ENCODE measurements at regions not wholly inside any gene's neighbourhood (a gene's known extent, or its start where the extent isn't known, plus 50 kb on each side); places are given as distances from the start of the nearest gene placed in this dataset.
"Not testable (repeated sequence)": the region's sequence is repeated elsewhere in the genome, so short reads cannot be mapped to it uniquely, and the experiment has no call there.

DNA sequence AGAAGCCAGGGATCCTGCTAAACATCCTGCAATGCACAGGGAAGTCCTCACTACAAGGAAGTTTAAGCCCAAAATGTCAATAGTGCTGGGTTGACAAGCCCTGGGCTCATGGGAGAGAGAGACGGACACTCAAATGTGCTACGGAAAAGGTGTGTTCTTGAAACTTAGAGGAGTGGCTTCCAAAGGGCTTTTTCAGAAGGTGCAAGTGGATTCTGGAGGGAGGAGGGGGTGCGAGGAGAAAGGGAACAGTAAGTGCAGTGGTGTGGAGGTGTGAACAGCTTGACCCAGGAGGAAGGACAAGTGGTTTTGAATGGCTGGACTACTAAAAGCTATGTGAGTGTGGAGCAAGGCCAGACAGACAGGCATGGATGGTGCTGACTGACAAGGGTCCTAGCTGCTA is 50.4 kb upstream of the CECR2 start:
- Histone ChIP-seq H3K9me3 (ENCODE audit: control insufficient read depth, insufficient read depth, low read depth, low read length) (no peaks in the 10 kb centered on the region), H3K36me3 (ENCODE audit: control insufficient read depth, insufficient read depth, low read length) (no peaks in the 10 kb centered on the region), H3K4me3 (ENCODE audit: low read depth, low read length) (no peak overlapping the region)

GRCh38 chr22:17315310-17315709 is 54.0 kb upstream of the CECR2 start:
- no peak overlapping the region for H3K9ac ChIP-seq (ENCODE audit: low read length)
- H3K27me3 ChIP-seq (ENCODE audit: control insufficient read depth, insufficient read depth, low read length) = no peaks in the 10 kb centered on the region
- H3K4me3 ChIP-seq (ENCODE audit: low read depth, low read length) = no peak overlapping the region
- no peaks in the 10 kb centered on the region for H3K36me3 ChIP-seq (ENCODE audit: control insufficient read depth, insufficient read depth, low read length)
- no peak overlapping the region for H3K27ac ChIP-seq (ENCODE audit: low read depth, low read length)
- peaks cover 17% of the 10 kb centered on the region for H3K4me1 ChIP-seq (ENCODE audit: control insufficient read depth, insufficient read depth, low read length)
- H3K9me3 ChIP-seq (ENCODE audit: control insufficient read depth, insufficient read depth, low read depth, low read length) = no peaks in the 10 kb centered on the region

More for the DNA sequence above, 50.4 kb upstream of the CECR2 start:
- Histone ChIP-seq H3K27me3 (ENCODE audit: control insufficient read depth, insufficient read depth, low read length) (no peaks in the 10 kb centered on the region), H3K27ac (ENCODE audit: low read depth, low read length) (no peak overlapping the region), H3K9ac (ENCODE audit: low read length) (no peak overlapping the region), H3K4me1 (ENCODE audit: control insufficient read depth, insufficient read depth, low read length) (peaks cover 15% of the 10 kb centered on the region)

GRCh38 chr22:17314487-17314886 is 54.8 kb upstream of the CECR2 start:
- Histone ChIP-seq H3K27me3 (ENCODE audit: control insufficient read depth, insufficient read depth, low read length) (no peaks in the 10 kb centered on the region), H3K4me3 (ENCODE audit: low read depth, low read length) (no peak overlapping the region), H3K4me1 (ENCODE audit: control insufficient read depth, insufficient read depth, low read length) (peaks cover 11% of the 10 kb centered on the region), H3K27ac (ENCODE audit: low read depth, low read length) (no peak overlapping the region), H3K9me3 (ENCODE audit: control insufficient read depth, insufficient read depth, low read depth, low read length) (no peaks in the 10 kb centered on the region), H3K36me3 (ENCODE audit: control insufficient read depth, insufficient read depth, low read length) (no peaks in the 10 kb centered on the region), H3K9ac (ENCODE audit: low read length) (no peak overlapping the region)

GRCh38 chr22:17313626-17314025 is 55.6 kb upstream of the CECR2 start:
- Histone ChIP-seq H3K9ac (ENCODE audit: low read length) (no peak overlapping the region), H3K9me3 (ENCODE audit: control insufficient read depth, insufficient read depth, low read depth, low read length) (no peaks in the 10 kb centered on the region), H3K4me1 (ENCODE audit: control insufficient read depth, insufficient read depth, low read length) (peaks cover 8% of the 10 kb centered on the region; the same call in 1 of the 2 replicates), H3K4me3 (ENCODE audit: low read depth, low read length) (no peak overlapping the region), H3K27ac (ENCODE audit: low read depth, low read length) (no peak overlapping the region), H3K36me3 (ENCODE audit: control insufficient read depth, insufficient read depth, low read length) (no peaks in the 10 kb centered on the region), H3K27me3 (ENCODE audit: control insufficient read depth, insufficient read depth, low read length) (no peaks in the 10 kb centered on the region)

- no peaks in the 10 kb centered on the region for H3K36me3 ChIP-seq (ENCODE audit: control insufficient read depth, insufficient read depth, low read length)
- H3K4me3 ChIP-seq (ENCODE audit: low read depth, low read length) = no peak overlapping the region
- no peaks in the 10 kb centered on the region for H3K27me3 ChIP-seq (ENCODE audit: control insufficient read depth, insufficient read depth, low read length)
- H3K9ac ChIP-seq (ENCODE audit: low read length) = no peak overlapping the region
- H3K27ac ChIP-seq (ENCODE audit: low read depth, low read length) = no peak overlapping the region
- no peaks in the 10 kb centered on the region for H3K9me3 ChIP-seq (ENCODE audit: control insufficient read depth, insufficient read depth, low read depth, low read length)
- peaks cover 20% of the 10 kb centered on the region for H3K4me1 ChIP-seq (ENCODE audit: control insufficient read depth, insufficient read depth, low read length)
These were observed 61.7 kb upstream of the CECR2 start for GRCh38 chr22:17307566-17307965.

DNA sequence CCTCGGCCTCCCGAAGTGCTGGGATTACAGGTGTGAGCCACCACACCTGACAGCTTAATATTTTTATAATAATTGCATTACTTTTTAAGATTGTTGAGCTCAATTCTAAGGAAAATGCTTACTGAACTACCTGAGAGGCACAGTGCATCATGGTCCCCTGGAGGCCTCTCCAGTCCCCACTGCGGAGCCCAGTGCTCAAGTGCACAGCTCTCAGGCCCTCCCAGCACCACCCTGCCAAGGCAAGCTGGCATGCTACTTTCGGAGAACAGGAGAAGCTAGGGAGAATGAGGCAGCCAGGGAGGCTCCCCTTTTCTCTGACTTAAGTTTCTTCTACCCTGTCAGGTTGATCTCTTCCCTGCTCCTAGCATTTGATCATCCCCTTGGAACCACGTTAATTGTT is 64.2 kb upstream of the CECR2 start:
- Histone ChIP-seq H3K9ac (ENCODE audit: low read length) (no peak overlapping the region), H3K9me3 (ENCODE audit: control insufficient read depth, insufficient read depth, low read depth, low read length) (no peaks in the 10 kb centered on the region), H3K4me3 (ENCODE audit: low read depth, low read length) (no peak overlapping the region), H3K36me3 (ENCODE audit: control insufficient read depth, insufficient read depth, low read length) (no peaks in the 10 kb centered on the region), H3K4me1 (ENCODE audit: control insufficient read depth, insufficient read depth, low read length) (peaks cover 20% of the 10 kb centered on the region), H3K27ac (ENCODE audit: low read depth, low read length) (no peak overlapping the region), H3K27me3 (ENCODE audit: control insufficient read depth, insufficient read depth, low read length) (no peaks in the 10 kb centered on the region)

DNA sequence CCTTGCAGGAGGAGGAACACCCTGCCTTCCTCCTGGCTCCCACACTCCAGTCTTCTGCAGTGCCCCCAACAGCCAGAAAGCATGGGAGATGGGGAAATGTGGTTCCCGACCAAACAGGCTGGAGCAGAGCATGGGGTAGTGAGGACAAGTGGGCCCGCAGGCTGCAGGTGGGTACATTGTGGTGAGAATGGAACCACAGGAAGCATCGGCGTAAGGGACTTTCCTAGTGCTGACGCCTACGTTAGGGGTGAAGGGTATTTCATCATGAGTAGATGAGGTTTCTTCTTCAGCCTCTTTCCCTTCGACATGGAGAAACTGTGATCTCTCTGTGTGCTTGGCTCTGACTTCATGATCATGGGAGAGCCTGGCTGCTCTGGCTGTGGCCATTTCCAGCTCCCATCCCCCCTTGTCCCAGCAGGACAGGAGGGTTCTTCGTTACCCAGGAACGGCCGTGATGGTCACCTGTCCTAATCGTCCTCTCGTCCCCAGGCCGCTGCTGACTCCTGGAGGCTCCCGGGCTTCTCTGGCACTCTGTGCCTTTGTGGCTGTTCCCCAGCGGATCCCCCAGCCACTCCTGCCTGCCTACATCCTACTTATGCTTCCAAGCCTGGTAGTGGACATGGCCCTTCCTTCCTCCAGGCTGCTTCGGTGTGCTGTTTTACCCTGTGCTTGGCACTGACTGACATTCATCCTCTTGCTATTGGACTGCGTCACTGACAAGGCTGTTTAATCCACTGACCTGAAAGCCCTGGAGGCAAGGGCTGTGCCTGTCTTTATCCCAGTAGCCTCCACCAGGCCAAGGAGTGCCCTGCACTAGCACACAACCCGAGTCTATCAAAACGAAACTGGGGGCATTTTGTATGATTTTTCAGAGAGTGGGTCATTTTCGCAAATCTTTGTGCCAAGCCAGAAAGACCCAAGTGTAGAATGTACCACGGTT is 65.2 kb upstream of the CECR2 start:
- Histone ChIP-seq H3K27me3 (ENCODE audit: control insufficient read depth, insufficient read depth, low read length) (no peaks in the 10 kb centered on the region), H3K27ac (ENCODE audit: low read depth, low read length) (no peak overlapping the region), H3K36me3 (ENCODE audit: control insufficient read depth, insufficient read depth, low read length) (no peaks in the 10 kb centered on the region), H3K4me1 (ENCODE audit: control insufficient read depth, insufficient read depth, low read length) (peaks cover 20% of the 10 kb centered on the region), H3K9ac (ENCODE audit: low read length) (no peak overlapping the region), H3K9me3 (ENCODE audit: control insufficient read depth, insufficient read depth, low read depth, low read length) (peaks cover 9% of the 10 kb centered on the region), H3K4me3 (ENCODE audit: low read depth, low read length) (no peak overlapping the region)

- Histone ChIP-seq H3K36me3 (ENCODE audit: control insufficient read depth, insufficient read depth, low read length) (no peaks in the 10 kb centered on the region), H3K4me3 (ENCODE audit: low read depth, low read length) (no peak overlapping the region), H3K27ac (ENCODE audit: low read depth, low read length) (no peak overlapping the region), H3K27me3 (ENCODE audit: control insufficient read depth, insufficient read depth, low read length) (no peaks in the 10 kb centered on the region), H3K4me1 (ENCODE audit: control insufficient read depth, insufficient read depth, low read length) (peaks cover 20% of the 10 kb centered on the region), H3K9ac (ENCODE audit: low read length) (no peak overlapping the region), H3K9me3 (ENCODE audit: control insufficient read depth, insufficient read depth, low read depth, low read length) (peaks cover 11% of the 10 kb centered on the region)
These were observed 65.8 kb upstream of the CECR2 start for GRCh38 chr22:17303441-17303839.

DNA sequence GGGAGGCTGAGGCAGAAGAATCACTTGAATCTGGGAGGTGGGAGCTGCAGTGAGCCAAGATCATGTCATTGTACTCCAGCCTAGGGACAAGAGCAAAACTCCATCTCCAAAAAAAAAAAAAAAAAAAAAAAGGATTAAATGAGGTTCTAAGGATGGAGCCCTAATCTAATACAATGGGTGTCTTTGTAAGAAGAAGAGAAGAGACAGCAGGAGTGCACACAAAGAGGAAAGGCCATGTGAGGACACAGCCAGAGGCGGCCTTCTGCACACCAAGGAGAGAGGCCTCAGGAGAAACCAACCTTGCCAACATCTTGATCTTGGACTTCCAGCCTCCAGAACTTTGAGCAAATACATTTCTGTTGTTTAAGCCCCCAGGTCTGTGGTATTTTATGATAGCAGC is 66.6 kb upstream of the CECR2 start:
- no peaks in the 10 kb centered on the region for H3K36me3 ChIP-seq (ENCODE audit: control insufficient read depth, insufficient read depth, low read length)
- peaks cover 17% of the 10 kb centered on the region for H3K4me1 ChIP-seq (ENCODE audit: control insufficient read depth, insufficient read depth, low read length)
- no peak overlapping the region for H3K4me3 ChIP-seq (ENCODE audit: low read depth, low read length)
- H3K9ac ChIP-seq (ENCODE audit: low read length) = no peak overlapping the region
- no peak overlapping the region for H3K27ac ChIP-seq (ENCODE audit: low read depth, low read length)
- H3K9me3 ChIP-seq (ENCODE audit: control insufficient read depth, insufficient read depth, low read depth, low read length) = peaks cover 11% of the 10 kb centered on the region
- no peaks in the 10 kb centered on the region for H3K27me3 ChIP-seq (ENCODE audit: control insufficient read depth, insufficient read depth, low read length)

DNA sequence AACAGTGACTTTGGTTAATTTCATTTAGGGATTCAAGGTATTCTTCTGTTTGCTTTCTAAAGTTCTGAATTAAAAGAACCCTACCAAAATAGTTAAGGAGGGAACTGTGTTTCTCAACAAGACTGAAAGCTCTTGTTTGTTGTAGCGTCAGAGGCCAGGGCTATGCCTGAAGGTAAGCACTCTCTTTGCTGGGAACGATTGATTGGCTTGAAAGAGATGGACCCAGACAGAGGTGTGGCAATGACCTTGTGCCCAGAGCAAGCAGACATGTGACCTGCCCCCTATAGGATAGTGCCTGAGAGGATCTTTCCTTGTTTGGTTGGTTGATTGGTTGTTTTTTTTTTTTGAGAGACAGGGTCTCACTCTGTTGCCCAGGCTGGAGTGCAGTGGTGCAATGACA is 68.3 kb upstream of the CECR2 start:
- Histone ChIP-seq H3K36me3 (ENCODE audit: control insufficient read depth, insufficient read depth, low read length) (no peaks in the 10 kb centered on the region), H3K9ac (ENCODE audit: low read length) (no peak overlapping the region), H3K27ac (ENCODE audit: low read depth, low read length) (no peak overlapping the region), H3K9me3 (ENCODE audit: control insufficient read depth, insufficient read depth, low read depth, low read length) (peaks cover 11% of the 10 kb centered on the region), H3K27me3 (ENCODE audit: control insufficient read depth, insufficient read depth, low read length) (no peaks in the 10 kb centered on the region), H3K4me1 (ENCODE audit: control insufficient read depth, insufficient read depth, low read length) (peaks cover 5% of the 10 kb centered on the region; the same call in 1 of the 2 replicates), H3K4me3 (ENCODE audit: low read depth, low read length) (no peak overlapping the region)

DNA sequence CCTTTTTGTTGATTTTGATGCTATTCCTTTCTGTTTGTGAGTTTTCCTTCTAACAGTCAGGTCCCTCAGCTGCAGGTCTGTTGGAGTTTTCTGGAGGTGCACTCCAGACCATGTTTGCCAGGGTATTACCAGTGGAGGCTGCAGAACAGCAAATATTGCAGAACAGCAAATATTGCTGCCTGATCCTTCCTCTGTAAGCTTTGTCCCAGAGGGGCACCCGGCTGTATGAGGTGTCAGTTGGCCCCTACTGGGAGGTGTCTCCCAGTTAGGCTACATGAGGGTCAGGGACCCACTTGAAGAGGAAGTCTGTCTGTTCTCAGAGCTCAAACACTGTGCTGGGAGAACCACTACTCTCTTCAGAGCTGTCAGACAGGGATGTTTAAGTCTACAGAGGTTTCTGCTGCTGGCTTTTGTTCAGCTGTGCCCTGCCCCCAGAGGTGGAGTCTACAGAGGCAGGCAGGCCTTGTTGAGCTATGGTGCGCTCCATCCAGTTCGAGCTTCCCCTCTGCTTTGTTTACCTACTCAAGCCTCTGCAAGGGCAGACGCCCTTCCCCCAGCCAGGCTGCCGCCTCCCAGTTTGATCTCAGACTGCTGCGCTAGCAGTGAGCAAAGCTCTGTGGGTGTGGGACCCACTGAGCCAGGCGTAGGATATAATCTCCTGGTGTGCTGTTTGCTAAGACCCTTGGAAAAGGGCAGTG is 70.3 kb upstream of the CECR2 start:
- peaks cover 11% of the 10 kb centered on the region for H3K9me3 ChIP-seq (ENCODE audit: control insufficient read depth, insufficient read depth, low read depth, low read length)
- H3K9ac ChIP-seq (ENCODE audit: low read length); H3K36me3 ChIP-seq (ENCODE audit: control insufficient read depth, insufficient read depth, low read length); H3K4me1 ChIP-seq (ENCODE audit: control insufficient read depth, insufficient read depth, low read length); H3K27ac ChIP-seq (ENCODE audit: low read depth, low read length); H3K4me3 ChIP-seq (ENCODE audit: low read depth, low read length); H3K27me3 ChIP-seq (ENCODE audit: control insufficient read depth, insufficient read depth, low read length): not testable (repeated sequence)
